OCI-LY7 (cell line): ENCODE measurements at regions not wholly inside any gene's neighbourhood (a gene's known extent, or its start where the extent isn't known, plus 50 kb on each side); places are given as distances from the start of the nearest gene placed in this dataset.

ENCODE experiments used
- BruUV-seq: library from RNA; stranded (reverse); fragments of 400-500 nt; replicated peaks from 2 replicates; lab custom pipeline; 2021; lab: Mats Ljungman, UMichigan
- CTCF ChIA-PET: fragments of 300-600 bp; sonication (Branson Sonifier 250); formaldehyde crosslinking; loops from one replicate; lab custom pipeline; 2022; ENCODE audit warnings: antibody characterized with exemption; ENCODE audit not compliant: unreplicated experiment; lab: Charles Lee
- POLR2A ChIA-PET: fragments of 300-600 bp; sonication (Branson Sonifier 250); formaldehyde crosslinking; loops from one replicate; lab custom pipeline; 2022; ENCODE audit warnings: antibody characterized with exemption; lab: Charles Lee
- DNase-seq: peaks from one replicate; pipeline ENCODE4 v3.0.0-alpha.2; 2015; ENCODE audit warnings: low spot score
- H2AFZ ChIP-seq: fragments of 200-600 bp; sonication (generic), shearing (Covaris generic); 2 replicates; pipeline ENCODE4 v1.6.1; 2014; ENCODE audit warnings: mild to moderate bottlenecking, antibody characterized with exemption, low read length, moderate library complexity
- H3K27ac ChIP-seq: fragments of 200-600 bp; sonication (generic); 2 replicates; pipeline ENCODE4 v1.5.1; 2014; ENCODE audit warnings: mixed run types, low read depth, mild to moderate bottlenecking, moderate library complexity, low read length, inconsistent platforms; ENCODE audit not compliant: poor library complexity, severe bottlenecking
- H3K36me3 ChIP-seq: fragments of 200-600 bp; sonication (generic); 2 replicates; pipeline ENCODE4 v1.6.1; 2014; ENCODE audit warnings: mild to moderate bottlenecking, antibody characterized with exemption, low read length, moderate library complexity, mixed read lengths; ENCODE audit not compliant: insufficient read depth
- H3K4me1 ChIP-seq: fragments of 200-600 bp; sonication (generic); 2 replicates; pipeline ENCODE4 v1.5.1; 2014; ENCODE audit warnings: mild to moderate bottlenecking, low read length; ENCODE audit not compliant: insufficient read depth, poor library complexity, severe bottlenecking
- H3K4me2 ChIP-seq: fragments of 200-600 bp; sonication (generic); 2 replicates; pipeline ENCODE4 v1.6.1; 2014; ENCODE audit warnings: mild to moderate bottlenecking, low read length
- H3K4me3 ChIP-seq: fragments of 200-600 bp; sonication (generic); 2 replicates; pipeline ENCODE4 v1.5.1; 2014; ENCODE audit warnings: mild to moderate bottlenecking, low read depth, low read length; ENCODE audit not compliant: poor library complexity, severe bottlenecking
- H3K79me2 ChIP-seq: fragments of 200-600 bp; sonication (generic); 2 replicates; pipeline ENCODE4 v1.6.1; 2016; ENCODE audit warnings: low read depth, mild to moderate bottlenecking, low read length, moderate library complexity, mixed read lengths; ENCODE audit not compliant: insufficient read depth
- H3K9me2 ChIP-seq: fragments of 200-600 bp; sonication (generic); 2 replicates; pipeline ENCODE4 v1.6.1; 2016; ENCODE audit warnings: mild to moderate bottlenecking, low read length, mixed read lengths; ENCODE audit not compliant: insufficient read depth
- H3K9me3 ChIP-seq: fragments of 200-600 bp; sonication (generic); 2 replicates; pipeline ENCODE4 v1.6.1; 2014; ENCODE audit warnings: mild to moderate bottlenecking, mixed run types, low read length, mixed read lengths
- H4K20me1 ChIP-seq: fragments of 200-600 bp; sonication (generic); 2 replicates; pipeline ENCODE4 v1.6.1; 2014; ENCODE audit warnings: mild to moderate bottlenecking, antibody characterized with exemption, low read length, moderate library complexity, mixed read lengths; ENCODE audit not compliant: insufficient read depth
- EZH2phosphoT487 ChIP-seq: fragments of 200-600 bp; sonication (generic); IDR thresholded peaks from 2 replicates; pipeline ENCODE4 v1.6.1; 2018; ENCODE audit warnings: low read depth, borderline replicate concordance, mild to moderate bottlenecking, mixed run types, antibody characterized with exemption, low read length, moderate library complexity, mixed read lengths
- intact Hi-C: fragments of 100-400 bp; cut with micrococcal nuclease; formaldehyde crosslinking; loops from one replicate; pipeline ENCODE4 v1.10.0; 2022; ENCODE audit not compliant: unreplicated experiment
- TF ChIP-seq, protein P1 (sequence below): fragments of 200-600 bp; sonication (generic); conservative IDR thresholded peaks from 2 replicates; pipeline ENCODE4 v1.5.1; 2014; ENCODE audit warnings: mild to moderate bottlenecking, antibody characterized with exemption, low read length, moderate library complexity, mixed read lengths

DNA sequence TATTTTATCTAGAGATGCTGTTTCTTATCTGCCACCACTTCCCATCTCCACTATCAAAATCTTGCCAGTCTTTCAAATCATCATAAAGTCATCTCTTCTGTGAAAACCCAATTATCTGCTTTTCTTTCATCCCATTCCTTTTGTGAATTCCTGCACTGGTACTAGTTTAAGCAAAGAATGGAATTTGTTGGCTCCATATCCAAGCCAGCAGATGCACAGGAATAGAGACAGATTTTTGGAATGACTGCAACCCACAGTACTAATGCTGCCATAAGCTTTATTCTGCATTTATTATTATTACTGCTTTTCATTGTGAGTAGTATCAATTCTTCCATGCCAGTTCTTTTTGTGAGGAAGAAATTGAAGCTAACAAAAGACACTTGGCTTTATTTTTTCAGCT, 616.7 kb downstream of the RAPGEF2 start:
- no peak overlapping the region for H3K4me3 ChIP-seq
- no peak overlapping the region for H2AFZ ChIP-seq
- no peaks in the 10 kb centered on the region for H4K20me1 ChIP-seq
- no peak for TF ChIP-seq EZH2phosphoT487
- TF ChIP-seq, protein P1, sequence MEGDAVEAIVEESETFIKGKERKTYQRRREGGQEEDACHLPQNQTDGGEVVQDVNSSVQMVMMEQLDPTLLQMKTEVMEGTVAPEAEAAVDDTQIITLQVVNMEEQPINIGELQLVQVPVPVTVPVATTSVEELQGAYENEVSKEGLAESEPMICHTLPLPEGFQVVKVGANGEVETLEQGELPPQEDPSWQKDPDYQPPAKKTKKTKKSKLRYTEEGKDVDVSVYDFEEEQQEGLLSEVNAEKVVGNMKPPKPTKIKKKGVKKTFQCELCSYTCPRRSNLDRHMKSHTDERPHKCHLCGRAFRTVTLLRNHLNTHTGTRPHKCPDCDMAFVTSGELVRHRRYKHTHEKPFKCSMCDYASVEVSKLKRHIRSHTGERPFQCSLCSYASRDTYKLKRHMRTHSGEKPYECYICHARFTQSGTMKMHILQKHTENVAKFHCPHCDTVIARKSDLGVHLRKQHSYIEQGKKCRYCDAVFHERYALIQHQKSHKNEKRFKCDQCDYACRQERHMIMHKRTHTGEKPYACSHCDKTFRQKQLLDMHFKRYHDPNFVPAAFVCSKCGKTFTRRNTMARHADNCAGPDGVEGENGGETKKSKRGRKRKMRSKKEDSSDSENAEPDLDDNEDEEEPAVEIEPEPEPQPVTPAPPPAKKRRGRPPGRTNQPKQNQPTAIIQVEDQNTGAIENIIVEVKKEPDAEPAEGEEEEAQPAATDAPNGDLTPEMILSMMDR: no peak
- POLR2A ChIA-PET: no interaction called here
- H3K9me2 ChIP-seq: no peaks in the 10 kb centered on the region
- no peaks in the 10 kb centered on the region for H3K9me3 ChIP-seq
- no peaks in the 10 kb centered on the region for H3K79me2 ChIP-seq
- intact Hi-C loops: no loop called here
- CTCF ChIA-PET: no interaction called here
- no peaks in the 10 kb centered on the region for H3K36me3 ChIP-seq
- no peaks in the 10 kb centered on the region for H3K4me1 ChIP-seq
- H3K27ac ChIP-seq: no peak overlapping the region
- DNase-seq: no peak
- BruUV-seq: no TSS peak
- H3K4me2 ChIP-seq: no peak overlapping the region

DNA sequence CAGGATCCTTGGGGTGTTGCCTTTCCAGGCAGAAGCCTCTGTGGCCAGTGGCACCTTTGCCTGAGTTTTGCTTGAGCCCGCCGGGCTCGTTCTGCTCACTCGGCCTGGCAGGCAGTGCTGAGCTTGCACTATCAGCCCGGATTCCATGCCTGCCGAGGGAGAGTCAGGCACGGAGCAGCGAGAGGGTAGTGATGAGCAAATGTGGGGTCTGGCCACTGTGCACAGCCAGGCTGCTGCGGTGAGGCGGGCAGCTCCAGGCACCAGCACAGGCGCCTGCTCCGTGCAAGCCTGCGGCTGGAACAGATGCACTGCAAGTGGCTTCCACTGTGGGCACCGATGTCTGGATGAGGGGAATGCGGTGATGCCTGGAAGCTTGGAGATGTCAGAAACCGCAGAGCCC, 619.2 kb downstream of the RAPGEF2 start:
- DNase-seq: no peak
- Histone ChIP-seq H3K36me3 (no peaks in the 10 kb centered on the region), H3K4me3 (no peak overlapping the region), H3K4me1 (no peaks in the 10 kb centered on the region), H3K79me2 (no peaks in the 10 kb centered on the region), H2AFZ (no peak overlapping the region), H4K20me1 (no peaks in the 10 kb centered on the region), H3K27ac (no peak overlapping the region), H3K4me2 (no peak overlapping the region), H3K9me3 (no peaks in the 10 kb centered on the region), H3K9me2 (no peaks in the 10 kb centered on the region)
- CTCF ChIA-PET: no interaction called here
- POLR2A ChIA-PET: interaction anchor here (0.7 to 2.2 kb wide), 2 partner anchors 13 to 31 kb away, joined by 3 to 7 read pairs; no protein-coding TSS in a partner anchor
- BruUV-seq: no TSS peak
- no peak for TF ChIP-seq EZH2phosphoT487
- TF ChIP-seq, protein P1: no peak
- intact Hi-C loops: no loop called here

GRCh38 chr4:159722918-159723317, 620.0 kb downstream of the RAPGEF2 start:
- Histone ChIP-seq H3K9me2 (no peaks in the 10 kb centered on the region), H3K4me3 (no peak overlapping the region), H3K36me3 (no peaks in the 10 kb centered on the region), H3K4me2 (no peak overlapping the region), H4K20me1 (no peaks in the 10 kb centered on the region), H3K4me1 (no peaks in the 10 kb centered on the region), H3K9me3 (no peaks in the 10 kb centered on the region), H3K27ac (no peak overlapping the region), H3K79me2 (no peaks in the 10 kb centered on the region), H2AFZ (no peak overlapping the region)
- BruUV-seq: no TSS peak
- DNase-seq: no peak
- CTCF ChIA-PET: no interaction called here
- intact Hi-C loops: no loop called here
- POLR2A ChIA-PET: interaction anchor here (2.2 kb wide), 1 partner anchor 12 kb away, joined by 7 read pairs; no protein-coding TSS in a partner anchor
- no peak for TF ChIP-seq EZH2phosphoT487
- TF ChIP-seq, protein P1: no peak
